Stimulated activated memory B cell treated with anti-CD40 and anti-IgM and Interleukin-4, amounts not matched to agents 10 μg/mL and 1 μg/mL and 100 μg/mL, for 72 hours (primary cell): ENCODE measurements at regions not wholly inside any gene's neighbourhood (a gene's known extent, or its start where the extent isn't known, plus 50 kb on each side); places are given as distances from the start of the nearest gene placed in this dataset.
"Not testable (repeated sequence)": the region's sequence is repeated elsewhere in the genome, so short reads cannot be mapped to it uniquely, and the experiment has no call there.

ENCODE experiments used
- ATAC-seq: fragments of 150-1000 bp; cut with Tn5 transposase; 2 replicates; pipeline ENCODE4 v1.10.0; 2021
- H3K27ac Mint-ChIP-seq: one replicate; pipeline ENCODE4 v1.8.0; 2022; ENCODE audit warnings: mild to moderate bottlenecking, mixed read lengths
- H3K27me3 Mint-ChIP-seq: one replicate; pipeline ENCODE4 v1.8.0; 2022; ENCODE audit warnings: mixed read lengths
- H3K36me3 Mint-ChIP-seq: one replicate; pipeline ENCODE4 v1.8.0; 2022; ENCODE audit warnings: mixed read lengths
- H3K4me1 Mint-ChIP-seq: one replicate; pipeline ENCODE4 v1.8.0; 2022; ENCODE audit warnings: mixed read lengths
- H3K4me3 Mint-ChIP-seq: one replicate; pipeline ENCODE4 v1.8.0; 2022; ENCODE audit warnings: mild to moderate bottlenecking, moderate library complexity, mixed read lengths
- H3K9me3 Mint-ChIP-seq: one replicate; pipeline ENCODE4 v1.8.0; 2022; ENCODE audit warnings: mixed read lengths

DNA sequence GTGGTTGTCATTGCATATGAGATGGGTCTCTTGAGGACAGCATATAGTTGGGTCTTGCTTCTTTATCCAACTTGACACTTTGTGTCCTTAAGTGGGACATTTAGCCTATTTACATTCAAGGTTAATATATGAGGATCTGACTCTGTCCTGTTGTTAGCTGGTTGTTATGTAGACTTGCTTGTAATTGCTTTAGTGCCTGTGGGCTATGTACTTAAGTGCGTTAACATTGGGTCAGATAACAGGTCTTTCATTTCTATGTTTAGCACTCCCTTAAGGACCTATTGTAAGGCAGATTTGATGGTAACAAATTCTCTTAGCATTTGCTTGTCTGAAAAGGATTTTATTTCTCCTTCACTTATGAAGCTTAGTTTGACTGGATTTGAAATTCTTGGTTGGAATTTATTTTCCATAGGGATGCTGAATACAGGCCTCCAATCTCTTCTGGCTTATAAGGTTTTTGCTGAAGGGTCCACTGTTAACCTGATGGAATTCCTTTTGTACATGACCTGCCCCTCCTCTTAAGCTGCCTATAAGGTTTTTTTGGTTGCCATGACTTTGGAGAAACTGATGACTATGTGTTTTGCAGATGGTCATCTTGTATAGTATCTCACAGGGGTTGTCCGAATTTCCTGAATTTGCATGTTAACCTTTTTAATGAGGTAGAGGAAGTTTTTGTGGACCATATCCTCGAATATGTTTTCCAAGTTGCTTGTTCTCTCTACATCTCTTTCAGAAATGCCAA lies 162.0 kb downstream of the NKX6-1 start:
- H3K27me3 Mint-ChIP-seq, result peaks cover 12% of the 10 kb centered on the region

DNA sequence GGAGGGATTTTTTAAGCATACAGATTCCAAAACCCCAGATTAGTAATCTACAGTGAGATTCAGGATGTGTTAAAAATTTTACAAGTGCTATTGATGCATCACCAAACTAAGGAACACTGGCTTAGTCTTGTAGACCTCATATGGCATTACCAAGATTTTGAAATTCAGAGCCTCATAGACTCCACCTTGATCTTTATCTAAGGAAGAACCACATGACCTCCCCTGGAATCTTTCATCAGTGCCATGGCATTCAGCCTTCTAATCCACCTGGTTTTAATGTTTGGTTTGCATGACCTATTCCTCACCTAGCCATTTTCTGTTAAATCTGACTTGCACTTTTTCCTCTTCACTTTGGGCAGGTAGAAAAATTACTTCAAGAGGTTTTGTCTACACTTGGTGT lies 171.6 kb downstream of the NKX6-1 start:
- no peaks in the 10 kb centered on the region for H3K27me3 Mint-ChIP-seq
- H3K4me1 Mint-ChIP-seq, result no peaks in the 10 kb centered on the region
- no peak for ATAC-seq
- H3K27ac Mint-ChIP-seq, result no peak overlapping the region
- no peaks in the 10 kb centered on the region for H3K36me3 Mint-ChIP-seq
- peaks cover 8% of the 10 kb centered on the region for H3K9me3 Mint-ChIP-seq
- H3K4me3 Mint-ChIP-seq, result no peak overlapping the region

More for the DNA sequence above, 162.0 kb downstream of the NKX6-1 start:
- H3K27ac Mint-ChIP-seq, result no peak overlapping the region
- no peak overlapping the region for H3K4me3 Mint-ChIP-seq
- H3K4me1 Mint-ChIP-seq, result no peaks in the 10 kb centered on the region
- H3K9me3 Mint-ChIP-seq, result peaks cover 11% of the 10 kb centered on the region
- ATAC-seq, result no peak
- H3K36me3 Mint-ChIP-seq, result no peaks in the 10 kb centered on the region

- no peak overlapping the region for H3K27ac Mint-ChIP-seq
- no peaks in the 10 kb centered on the region for H3K27me3 Mint-ChIP-seq
- H3K9me3 Mint-ChIP-seq, result peaks cover 8% of the 10 kb centered on the region
- H3K36me3 Mint-ChIP-seq, result no peaks in the 10 kb centered on the region
- no peak overlapping the region for H3K4me3 Mint-ChIP-seq
- H3K4me1 Mint-ChIP-seq, result no peaks in the 10 kb centered on the region
- ATAC-seq, result no peak
Observed at GRCh38 chr4:84325625-84326024, 173.5 kb downstream of the NKX6-1 start.

- Mint-ChIP-seq H3K4me3 (no peak overlapping the region), H3K27ac (no peak overlapping the region)
Observed at GRCh38 chr4:84324303-84325245, 174.5 kb downstream of the NKX6-1 start.

GRCh38 chr4:84319124-84319523 lies 180.0 kb downstream of the NKX6-1 start:
- Mint-ChIP-seq H3K27me3 (no peaks in the 10 kb centered on the region), H3K27ac (no peak overlapping the region), H3K9me3 (peaks cover 4% of the 10 kb centered on the region), H3K4me1 (no peaks in the 10 kb centered on the region), H3K4me3 (no peak overlapping the region), H3K36me3 (no peaks in the 10 kb centered on the region)
- no peak for ATAC-seq

More at GRCh38 chr4:84324303-84325245, 174.5 kb downstream of the NKX6-1 start:
- no peaks in the 10 kb centered on the region for H3K36me3 Mint-ChIP-seq
- no peaks in the 10 kb centered on the region for H3K27me3 Mint-ChIP-seq
- no peaks in the 10 kb centered on the region for H3K4me1 Mint-ChIP-seq
- no peak for ATAC-seq
- peaks cover 6% of the 10 kb centered on the region for H3K9me3 Mint-ChIP-seq

DNA sequence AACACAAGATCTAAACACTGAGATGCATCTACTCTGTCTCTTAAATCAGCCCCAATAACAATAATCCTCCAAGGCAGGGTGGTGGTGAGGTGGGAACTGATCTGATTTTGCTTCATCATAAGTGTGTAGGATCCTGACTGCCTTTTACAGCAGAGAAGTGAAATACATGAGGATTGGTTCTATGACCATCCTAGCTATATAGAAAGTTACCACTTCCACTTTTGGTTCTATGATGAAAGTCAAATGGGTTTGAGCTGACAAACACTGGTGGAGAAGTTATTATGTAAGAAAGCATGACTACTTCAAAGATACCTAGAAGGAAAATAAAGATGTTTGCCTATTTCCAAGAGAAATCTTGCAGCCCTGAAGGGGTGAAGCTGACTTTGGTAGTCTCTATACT lies 181.6 kb downstream of the NKX6-1 start:
- Mint-ChIP-seq H3K4me3 (no peak overlapping the region), H3K36me3 (no peaks in the 10 kb centered on the region), H3K27ac (no peak overlapping the region), H3K27me3 (no peaks in the 10 kb centered on the region), H3K9me3 (peaks cover 4% of the 10 kb centered on the region), H3K4me1 (no peaks in the 10 kb centered on the region)
- ATAC-seq, result no peak

DNA sequence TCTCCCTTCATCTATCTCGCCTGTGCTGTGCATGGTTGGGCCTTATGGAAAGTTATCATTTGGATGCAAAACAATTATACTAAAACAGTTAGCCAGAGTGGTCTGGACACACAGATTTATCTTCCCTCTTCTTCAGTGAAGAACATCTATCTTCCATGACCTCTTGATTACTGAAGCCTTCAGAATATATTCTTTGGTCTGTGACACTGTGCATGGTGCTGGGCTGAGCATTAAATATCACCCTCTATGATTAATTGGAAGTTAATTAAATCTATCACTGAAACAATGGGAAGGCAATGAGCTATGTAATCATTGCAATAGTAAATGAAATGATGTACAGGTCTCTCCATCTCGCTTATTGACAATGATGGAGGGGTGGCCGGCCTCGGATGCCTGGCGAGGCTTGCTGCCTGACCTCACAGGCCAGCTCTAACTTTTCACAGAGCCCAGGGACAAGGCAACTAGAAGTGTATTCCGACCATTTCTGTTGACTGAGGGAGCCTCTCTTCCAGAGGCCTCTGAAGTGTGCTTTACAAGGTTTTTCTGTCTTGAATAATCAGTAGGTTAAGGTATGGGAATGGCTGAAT lies 186.6 kb downstream of the NKX6-1 start:
- no peaks in the 10 kb centered on the region for H3K36me3 Mint-ChIP-seq
- no peak overlapping the region for H3K4me3 Mint-ChIP-seq
- no peaks in the 10 kb centered on the region for H3K9me3 Mint-ChIP-seq
- no peaks in the 10 kb centered on the region for H3K4me1 Mint-ChIP-seq
- H3K27ac Mint-ChIP-seq, result no peak overlapping the region
- no peaks in the 10 kb centered on the region for H3K27me3 Mint-ChIP-seq
- ATAC-seq, result no peak

GRCh38 chr4:84309191-84309590 lies 189.9 kb downstream of the NKX6-1 start:
- no peaks in the 10 kb centered on the region for H3K27me3 Mint-ChIP-seq
- no peak for ATAC-seq
- no peaks in the 10 kb centered on the region for H3K9me3 Mint-ChIP-seq
- no peaks in the 10 kb centered on the region for H3K4me1 Mint-ChIP-seq
- H3K27ac Mint-ChIP-seq, result no peak overlapping the region
- no peaks in the 10 kb centered on the region for H3K36me3 Mint-ChIP-seq
- no peak overlapping the region for H3K4me3 Mint-ChIP-seq

DNA sequence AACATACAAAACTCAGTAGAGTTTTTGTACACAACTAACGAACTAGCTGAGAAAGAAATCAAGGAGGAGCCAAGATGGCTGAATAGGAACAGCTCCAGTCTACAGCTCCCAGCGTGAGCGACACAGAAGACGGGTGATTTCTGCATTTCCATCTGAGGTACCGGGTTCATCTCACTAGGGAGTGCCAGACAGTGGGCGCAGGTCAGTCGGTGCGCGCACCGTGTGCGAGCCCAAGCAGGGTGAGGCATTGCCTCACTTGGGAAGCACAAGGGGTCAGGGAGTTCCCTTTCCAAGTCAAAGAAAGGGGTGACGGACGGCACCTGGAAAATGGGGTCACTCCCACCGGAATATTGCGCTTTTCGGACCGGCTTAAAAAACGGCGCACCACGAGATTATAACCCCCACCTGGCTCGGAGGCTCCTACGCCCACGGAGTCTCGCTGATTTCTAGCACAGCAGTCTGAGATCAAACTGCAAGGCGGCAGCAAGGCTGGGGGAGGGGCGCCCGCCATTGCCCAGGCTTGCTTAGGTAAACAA lies 200.3 kb downstream of the NKX6-1 start:
- H3K36me3 Mint-ChIP-seq, result not testable (repeated sequence)

GRCh38 chr4:84298023-84298718 lies 200.9 kb downstream of the NKX6-1 start:
- Mint-ChIP-seq H3K36me3 (no peaks in the 10 kb centered on the region), H3K4me1 (no peaks in the 10 kb centered on the region), H3K27me3 (no peaks in the 10 kb centered on the region), H3K4me3 (no peak overlapping the region), H3K9me3 (no peaks in the 10 kb centered on the region), H3K27ac (no peak overlapping the region)
- no peak for ATAC-seq

More for the DNA sequence above, 200.3 kb downstream of the NKX6-1 start:
- not testable (repeated sequence) for H3K9me3 Mint-ChIP-seq, H3K27me3 Mint-ChIP-seq, H3K4me3 Mint-ChIP-seq, H3K4me1 Mint-ChIP-seq, ATAC-seq, H3K27ac Mint-ChIP-seq

DNA sequence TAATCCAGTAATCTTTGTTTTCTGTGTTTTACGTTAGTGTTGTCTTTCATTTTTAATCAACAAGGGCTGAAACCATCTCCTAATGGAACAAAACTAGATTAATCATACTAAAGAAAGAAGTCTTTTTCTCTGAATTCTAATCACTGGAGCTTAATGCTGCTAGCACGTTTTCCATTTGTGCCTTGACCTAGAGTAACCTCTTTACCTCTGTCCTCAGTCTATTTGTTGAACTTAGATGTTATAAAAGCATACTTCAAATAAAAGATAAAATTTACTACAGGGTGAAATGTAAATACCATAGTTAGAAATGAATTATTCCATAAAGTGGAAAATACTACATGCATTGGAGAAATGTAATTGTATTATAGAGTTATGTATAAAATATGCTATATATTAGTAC lies 207.1 kb downstream of the NKX6-1 start:
- no peak for ATAC-seq
- no peak overlapping the region for H3K4me3 Mint-ChIP-seq
- no peaks in the 10 kb centered on the region for H3K27me3 Mint-ChIP-seq
- H3K4me1 Mint-ChIP-seq, result no peaks in the 10 kb centered on the region
- peaks cover 8% of the 10 kb centered on the region for H3K9me3 Mint-ChIP-seq
- H3K36me3 Mint-ChIP-seq, result no peaks in the 10 kb centered on the region
- H3K27ac Mint-ChIP-seq, result no peak overlapping the region

- no peaks in the 10 kb centered on the region for H3K4me1 Mint-ChIP-seq
- no peak overlapping the region for H3K4me3 Mint-ChIP-seq
- H3K27me3 Mint-ChIP-seq, result no peaks in the 10 kb centered on the region
- ATAC-seq, result no peak
- H3K36me3 Mint-ChIP-seq, result no peaks in the 10 kb centered on the region
- H3K9me3 Mint-ChIP-seq, result peaks cover 7% of the 10 kb centered on the region
- no peak overlapping the region for H3K27ac Mint-ChIP-seq
Observed at GRCh38 chr4:84286048-84286447, 213.0 kb downstream of the NKX6-1 start.

DNA sequence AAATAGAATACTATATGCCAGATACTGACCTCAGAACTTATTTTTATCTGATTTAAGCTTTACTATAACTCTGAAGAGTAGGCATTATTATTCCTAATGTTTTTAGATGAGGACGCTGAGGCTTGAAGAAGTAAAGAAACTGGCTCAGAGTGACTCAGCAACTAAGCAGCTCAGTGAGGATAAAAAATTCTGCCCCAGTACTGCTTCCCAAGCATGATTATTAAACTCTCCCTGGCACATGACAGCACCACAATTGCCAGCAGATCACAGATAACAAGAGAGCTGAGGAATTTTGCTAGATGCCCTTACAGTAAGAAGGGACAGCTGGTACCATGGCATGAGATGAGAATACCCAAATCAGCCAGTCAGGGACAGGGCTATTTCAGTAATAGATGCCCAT lies 219.4 kb downstream of the NKX6-1 start:
- ATAC-seq, result no peak
- H3K27me3 Mint-ChIP-seq, result no peaks in the 10 kb centered on the region
- H3K4me1 Mint-ChIP-seq, result no peaks in the 10 kb centered on the region
- H3K9me3 Mint-ChIP-seq, result no peaks in the 10 kb centered on the region
- H3K4me3 Mint-ChIP-seq, result no peak overlapping the region
- no peaks in the 10 kb centered on the region for H3K36me3 Mint-ChIP-seq
- no peak overlapping the region for H3K27ac Mint-ChIP-seq

DNA sequence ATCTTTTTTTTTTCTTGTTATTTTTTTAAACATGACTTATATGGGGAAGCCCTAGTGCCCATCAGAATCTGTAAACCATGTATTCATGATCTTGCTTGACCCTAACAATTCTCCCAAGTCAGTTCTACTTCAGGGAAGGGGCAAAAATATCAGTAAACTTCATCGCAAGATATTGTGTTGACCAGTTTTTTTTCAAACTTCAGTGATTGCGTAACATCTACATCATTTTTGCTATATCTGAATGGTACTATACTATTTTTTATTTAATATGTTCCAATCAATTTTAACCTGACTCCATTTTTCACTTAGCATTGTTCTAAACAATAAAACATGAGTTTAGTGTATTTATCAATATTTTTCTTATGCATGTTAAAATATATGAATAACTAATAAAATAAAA lies 221.2 kb downstream of the NKX6-1 start:
- Mint-ChIP-seq H3K4me3 (no peak overlapping the region), H3K4me1 (no peaks in the 10 kb centered on the region), H3K27me3 (no peaks in the 10 kb centered on the region), H3K36me3 (no peaks in the 10 kb centered on the region), H3K9me3 (no peaks in the 10 kb centered on the region), H3K27ac (no peak overlapping the region)
- no peak for ATAC-seq

DNA sequence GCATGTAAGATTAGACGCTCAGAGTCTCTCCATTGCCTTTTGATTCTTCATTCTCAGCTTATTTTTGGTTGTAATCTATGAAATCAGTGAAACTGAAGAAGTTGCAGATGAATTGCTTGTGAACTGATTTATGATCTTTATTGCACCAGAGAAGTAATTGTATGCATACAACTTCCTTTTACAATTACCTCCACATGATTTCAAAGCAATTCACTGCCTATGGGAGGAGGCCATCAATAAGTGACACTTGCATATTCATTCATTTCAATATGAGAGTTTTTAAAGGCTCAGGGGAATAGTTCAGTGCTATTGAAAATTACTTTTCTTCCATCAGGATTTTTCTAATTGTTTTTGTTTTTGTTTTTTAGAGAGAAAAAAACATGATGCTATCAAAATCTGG lies 222.3 kb downstream of the NKX6-1 start:
- Mint-ChIP-seq H3K27me3 (no peaks in the 10 kb centered on the region), H3K36me3 (no peaks in the 10 kb centered on the region), H3K4me1 (no peaks in the 10 kb centered on the region), H3K4me3 (no peak overlapping the region), H3K9me3 (no peaks in the 10 kb centered on the region), H3K27ac (no peak overlapping the region)
- no peak for ATAC-seq
